ENCODE measurements at regions not wholly inside any gene's neighbourhood (a gene's known extent, or its start where the extent isn't known, plus 50 kb on each side); places are given as distances from the start of the nearest gene placed in this dataset.

GRCh38 chr18:6478121-6478520 lies 63.4 kb upstream of the L3MBTL4 start:
- H4K8ac ChIP-seq (ENCODE audit: extremely low read depth, insufficient read depth, low read length) = peak overlapping the region; percentile 29; the same call in 1 of the 2 replicates
- H2AFZ ChIP-seq (ENCODE audit: low read length) = no peak overlapping the region
- H3K79me2 ChIP-seq (ENCODE audit: control insufficient read depth in 1 of 2, insufficient read depth in 2 of 2, low read length in 2 of 2) = no peaks in the 10 kb centered on the region
- CTCF ChIA-PET (ENCODE audit: partially characterized antibody) = no interaction called here
- H3K4me2 ChIP-seq (ENCODE audit: insufficient read depth in 1 of 2, low read depth in 2 of 2, low read length in 2 of 2) = no peak overlapping the region
- no peaks in the 10 kb centered on the region for H3K9me3 ChIP-seq (ENCODE audit: insufficient read depth in 2 of 2, low read depth in 1 of 2, low read length in 1 of 2)
- no peak overlapping the region for H3K18ac ChIP-seq (ENCODE audit: extremely low read depth, low read length)
- H4K5ac ChIP-seq (ENCODE audit: insufficient read length, low read depth, low read length) = no peak overlapping the region
- H3K9ac ChIP-seq (replicated peaks in 1 of 4; ENCODE audit: extremely low read depth in 1 of 4, low read depth in 3 of 4, low read length in 3 of 4) = no peak overlapping the region
- H3K36me3 ChIP-seq (ENCODE audit: control insufficient read depth in 2 of 4, insufficient read depth in 4 of 4, low read length in 3 of 4) = no peaks in the 10 kb centered on the region
- no peak overlapping the region for H3K23ac ChIP-seq (ENCODE audit: insufficient read length)
- no peak for TF ChIP-seq BCL11A (IDR thresholded peaks at IDR 0.05; ENCODE audit: low read depth in 2 of 2, low read length in 2 of 2)
- TF ChIP-seq CTCF (IDR thresholded peaks at IDR 0.05; ENCODE audit: control extremely low read depth in 1 of 3, insufficient read depth in 1 of 3, low read depth in 1 of 3, low read length in 3 of 3) = no peak
- no peak for TF ChIP-seq SIRT6 (IDR thresholded peaks at IDR 0.05; ENCODE audit: low read length)
- no peak for TF ChIP-seq ASH2L (IDR thresholded peaks at IDR 0.05; ENCODE audit: low read length)
- no peak for TF ChIP-seq GABPA (IDR thresholded peaks at IDR 0.05; ENCODE audit: borderline replicate concordance, insufficient read depth, low read length)
- no peak overlapping the region for H3K14ac ChIP-seq (ENCODE audit: insufficient read length)
- H3K79me1 ChIP-seq (ENCODE audit: low read depth, low read length) = no peaks in the 10 kb centered on the region
- POLR2A ChIA-PET (ENCODE audit: partially characterized antibody) = no interaction called here
- no peak overlapping the region for H2BK15ac ChIP-seq (ENCODE audit: low read length)
- no peak overlapping the region for H2AK5ac ChIP-seq (ENCODE audit: low read depth, low read length)
- H3K4ac ChIP-seq (replicated peaks; ENCODE audit: insufficient read length, low read depth, low read length) = no peak overlapping the region
- H3K56ac ChIP-seq (replicated peaks; ENCODE audit: insufficient read length, low read depth, low read length) = no peak overlapping the region
- WGBS, 2 experiments (ENCODE audit: extremely low coverage in 1 of 2, insufficient coverage in 1 of 2, insufficient read length in 1 of 2, insufficient replicate concordance in 2 of 2, low coverage in 1 of 2, low lambda C conversion rate in 2 of 2, missing lambda C conversion rate in 1 of 2) = 95% methylated on average over 6 of the region's 6 CpGs; no CpG with 5 or more reads in 1 of the 2 experiments
- no peak overlapping the region for H2BK20ac ChIP-seq (ENCODE audit: low read length)
- H3K27ac ChIP-seq (ENCODE audit: low read depth, low read length) = no peak overlapping the region
- no peak overlapping the region for H4K91ac ChIP-seq (replicated peaks; ENCODE audit: insufficient read length, low read length)
- H2BK12ac ChIP-seq (ENCODE audit: low read depth, low read length) = no peak overlapping the region
- no peak overlapping the region for H2BK5ac ChIP-seq (ENCODE audit: low read depth, low read length)
- FAIRE-seq = no peak
- DNase-seq (ENCODE audit: low read depth in 1 of 2, low spot score in 2 of 2) = no peak
- no peak overlapping the region for H2BK120ac ChIP-seq (replicated peaks; ENCODE audit: low read depth, low read length)
- H3K23me2 ChIP-seq (ENCODE audit: low read depth, low read length) = no peaks in the 10 kb centered on the region
- peaks cover 0 to 5% (median 4%) of the 10 kb centered on the region in 4 experiments; a peak in 4 of 7 replicates for H3K4me1 ChIP-seq (replicated peaks in 1 of 4; ENCODE audit: control insufficient read depth in 3 of 4, insufficient read depth in 4 of 4, low read length in 3 of 4)
- H3K27me3 ChIP-seq (replicated peaks in 1 of 4; ENCODE audit: control insufficient read depth in 3 of 4, extremely low read depth in 1 of 4, insufficient read depth in 3 of 4, low read length in 3 of 4) = no peaks in the 10 kb centered on the region
- no peak overlapping the region for H3K4me3 ChIP-seq (ENCODE audit: extremely low read depth in 1 of 4, insufficient read depth in 2 of 4, low read depth in 3 of 4, low read length in 4 of 4)
- no peaks in the 10 kb centered on the region for H4K20me1 ChIP-seq (replicated peaks in 1 of 2; ENCODE audit: control insufficient read depth in 1 of 2, insufficient read depth in 2 of 2, low read length in 2 of 2)
